GM12872 (cell line): ENCODE measurements at regions not wholly inside any gene's neighbourhood (a gene's known extent, or its start where the extent isn't known, plus 50 kb on each side); places are given as distances from the start of the nearest gene placed in this dataset.

Experiments
- CTCF ChIP-seq: IDR thresholded peaks from 3 replicates; pipeline ENCODE4 v1.5.1; 2011; ENCODE audit warnings: low read depth, mild to moderate bottlenecking, low read length, moderate library complexity; ENCODE audit not compliant: insufficient read depth

GRCh38 chr15:26051761-26052675, 188.9 kb upstream of the ATP10A start:
- TF ChIP-seq CTCF, result no peak

DNA sequence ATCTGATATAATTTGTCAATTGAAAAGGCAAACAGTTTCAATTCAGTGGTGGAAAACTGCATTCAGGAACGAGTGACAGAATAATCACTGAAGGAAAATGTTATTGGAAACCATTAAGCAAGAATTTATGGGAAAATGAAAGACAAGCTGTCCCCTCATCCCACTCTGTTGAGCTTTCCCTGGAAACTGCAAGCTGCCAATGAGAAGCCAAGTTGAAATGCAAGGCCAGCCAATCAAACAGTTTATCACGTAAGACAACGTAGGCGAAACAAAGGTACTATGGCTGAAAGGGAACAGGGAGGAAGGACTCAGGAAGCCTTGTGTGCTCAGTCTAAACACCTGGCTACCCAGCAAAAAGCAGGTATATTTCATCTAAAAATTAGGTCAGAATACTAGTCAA, 187.9 kb upstream of the ATP10A start:
- TF ChIP-seq CTCF, result no peak

DNA sequence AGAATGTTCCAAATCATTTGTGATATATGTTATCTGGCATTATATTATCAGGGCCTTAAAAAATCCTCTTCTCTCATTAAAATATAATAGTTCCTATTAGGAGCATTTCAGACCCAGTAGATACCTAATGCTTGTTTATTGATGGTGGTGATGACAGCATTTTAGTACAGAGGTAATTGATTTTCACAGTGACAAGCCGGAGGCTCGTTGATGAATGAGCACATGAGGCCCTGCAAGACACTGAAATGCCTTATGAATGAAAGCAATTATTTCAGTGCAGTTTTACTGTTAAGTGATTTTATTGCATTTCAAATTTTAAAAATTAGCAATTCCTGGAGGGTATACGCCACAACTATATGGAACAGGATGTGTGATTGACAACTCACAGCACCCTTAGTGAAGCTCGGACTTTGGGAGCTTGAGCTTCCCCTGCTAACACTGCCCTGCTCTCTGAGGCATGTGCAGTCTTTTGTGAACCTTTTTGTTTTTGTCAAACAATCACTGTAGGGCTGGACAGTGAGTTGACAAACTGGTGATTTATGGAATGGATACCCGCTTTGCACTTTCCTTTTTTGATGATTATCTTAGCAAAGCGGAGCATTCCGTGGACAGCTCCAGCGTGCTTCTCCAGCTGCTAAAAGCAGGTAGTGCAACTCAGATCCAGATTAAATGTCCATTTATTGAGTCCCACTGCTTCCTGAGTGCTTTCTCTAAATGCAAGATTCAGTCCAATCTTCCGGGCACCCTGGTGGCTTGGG, 187.0 kb upstream of the ATP10A start:
- no peak for TF ChIP-seq CTCF

- no peak for TF ChIP-seq CTCF
Observed at GRCh38 chr15:26048669-26049068, 185.5 kb upstream of the ATP10A start.

DNA sequence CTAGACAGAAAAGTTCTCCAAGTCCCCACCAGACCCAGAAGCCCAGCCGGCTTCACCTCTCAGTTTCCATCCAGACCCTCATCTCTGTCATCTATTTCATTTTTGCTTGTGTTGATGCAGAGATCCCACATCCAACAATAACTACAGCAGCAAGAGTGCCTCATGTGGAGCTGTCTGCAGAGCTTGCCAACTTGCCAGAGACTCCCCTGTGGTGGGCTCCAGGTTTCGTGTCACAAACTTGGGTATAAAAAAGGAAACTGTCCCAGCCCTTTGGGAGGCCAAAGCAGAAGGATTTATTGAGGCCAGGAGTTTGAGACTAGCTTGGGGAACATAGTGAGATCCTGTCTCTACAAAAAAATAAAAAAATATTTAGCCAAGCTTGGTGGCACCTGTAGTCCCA, 182.4 kb upstream of the ATP10A start:
- TF ChIP-seq CTCF, result no peak

- TF ChIP-seq CTCF, result no peak
Observed at GRCh38 chr15:26043018-26043417, 179.9 kb upstream of the ATP10A start.

DNA sequence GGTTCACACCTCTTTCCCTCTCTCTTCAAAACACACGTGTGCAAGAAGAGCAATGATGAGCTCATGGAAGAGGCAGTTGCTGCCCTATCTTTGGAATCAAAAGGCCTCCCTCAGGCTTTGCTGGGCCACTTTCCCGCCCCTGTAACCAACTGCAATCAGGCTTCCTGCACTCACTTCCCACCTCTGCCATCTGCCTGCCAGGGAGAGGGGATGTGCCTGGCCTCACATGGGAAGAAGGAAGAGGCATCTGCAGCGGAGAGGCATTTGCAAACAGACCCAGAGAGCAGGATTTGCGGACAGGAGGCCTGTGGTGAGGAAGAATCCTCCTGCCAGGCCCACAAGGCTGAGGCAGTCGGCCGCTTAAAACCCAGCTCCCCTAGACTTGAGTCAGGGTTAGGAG, 175.6 kb upstream of the ATP10A start:
- no peak for TF ChIP-seq CTCF
